ENCODE measurements at regions not wholly inside any gene's neighbourhood (a gene's known extent, or its start where the extent isn't known, plus 50 kb on each side); places are given as distances from the start of the nearest gene placed in this dataset.
"Not testable (repeated sequence)": the region's sequence is repeated elsewhere in the genome, so short reads cannot be mapped to it uniquely, and the experiment has no call there.

GRCh38 chr7:37577412-37577811 is 106.2 kb upstream of the GPR141 start:
- Histone ChIP-seq H3K36me3 (no peaks in the 10 kb centered on the region), H3K27ac (no peak overlapping the region), H3K4me3 (no peak overlapping the region), H3K4me1 (no peaks in the 10 kb centered on the region), H3K9me3 (no peaks in the 10 kb centered on the region), H3K27me3 (no peaks in the 10 kb centered on the region)
- TF ChIP-seq, protein P1, sequence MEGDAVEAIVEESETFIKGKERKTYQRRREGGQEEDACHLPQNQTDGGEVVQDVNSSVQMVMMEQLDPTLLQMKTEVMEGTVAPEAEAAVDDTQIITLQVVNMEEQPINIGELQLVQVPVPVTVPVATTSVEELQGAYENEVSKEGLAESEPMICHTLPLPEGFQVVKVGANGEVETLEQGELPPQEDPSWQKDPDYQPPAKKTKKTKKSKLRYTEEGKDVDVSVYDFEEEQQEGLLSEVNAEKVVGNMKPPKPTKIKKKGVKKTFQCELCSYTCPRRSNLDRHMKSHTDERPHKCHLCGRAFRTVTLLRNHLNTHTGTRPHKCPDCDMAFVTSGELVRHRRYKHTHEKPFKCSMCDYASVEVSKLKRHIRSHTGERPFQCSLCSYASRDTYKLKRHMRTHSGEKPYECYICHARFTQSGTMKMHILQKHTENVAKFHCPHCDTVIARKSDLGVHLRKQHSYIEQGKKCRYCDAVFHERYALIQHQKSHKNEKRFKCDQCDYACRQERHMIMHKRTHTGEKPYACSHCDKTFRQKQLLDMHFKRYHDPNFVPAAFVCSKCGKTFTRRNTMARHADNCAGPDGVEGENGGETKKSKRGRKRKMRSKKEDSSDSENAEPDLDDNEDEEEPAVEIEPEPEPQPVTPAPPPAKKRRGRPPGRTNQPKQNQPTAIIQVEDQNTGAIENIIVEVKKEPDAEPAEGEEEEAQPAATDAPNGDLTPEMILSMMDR (IDR thresholded peaks at IDR 0.05): no peak
- TF ChIP-seq POLR2A (IDR thresholded peaks at IDR 0.05): no peak
- intact Hi-C loops (cut with DNase I; ENCODE audit: low total_unique reads): no loop called here
- DNase-seq: no peak

- H3K4me1 ChIP-seq: no peaks in the 10 kb centered on the region
- H3K36me3 ChIP-seq: no peaks in the 10 kb centered on the region
- no peak overlapping the region for H3K27ac ChIP-seq
- intact Hi-C loops (cut with DNase I; ENCODE audit: low total_unique reads): no loop called here
- H3K27me3 ChIP-seq: no peaks in the 10 kb centered on the region
- H3K9me3 ChIP-seq: no peaks in the 10 kb centered on the region
- DNase-seq: no peak
- TF ChIP-seq POLR2A (IDR thresholded peaks at IDR 0.05): no peak
- TF ChIP-seq, protein P1 (IDR thresholded peaks at IDR 0.05): no peak
- H3K4me3 ChIP-seq: no peak overlapping the region
Observed at GRCh38 chr7:37577901-37578300, 105.7 kb upstream of the GPR141 start.

- intact Hi-C loops (cut with DNase I; ENCODE audit: low total_unique reads): no loop called here
Observed at GRCh38 chr7:37578350-37578749, 105.2 kb upstream of the GPR141 start.

DNA sequence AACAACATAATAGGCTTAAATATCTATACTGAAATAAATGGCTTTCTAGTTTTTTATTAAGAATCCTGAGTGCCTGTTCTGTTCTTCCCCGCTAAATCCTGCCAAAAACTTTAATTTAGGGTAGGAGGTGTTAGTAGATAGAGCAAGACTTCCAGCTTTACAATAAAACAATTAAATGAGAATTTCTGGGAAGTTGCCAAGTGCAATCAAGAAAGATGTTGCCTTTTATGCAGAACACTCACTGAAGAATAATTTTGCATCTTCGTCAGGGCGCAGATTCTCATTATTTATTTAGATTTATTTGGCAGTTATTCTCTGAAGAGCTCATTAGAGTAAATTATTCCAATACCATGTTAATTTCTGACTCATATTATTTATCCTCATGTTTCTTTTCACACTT is 103.2 kb upstream of the GPR141 start:
- Histone ChIP-seq H3K4me1 (no peaks in the 10 kb centered on the region), H3K4me3 (no peak overlapping the region), H3K9me3 (no peaks in the 10 kb centered on the region), H3K27me3 (no peaks in the 10 kb centered on the region), H3K36me3 (no peaks in the 10 kb centered on the region), H3K27ac (no peak overlapping the region)
- TF ChIP-seq, protein P1 (IDR thresholded peaks at IDR 0.05): no peak
- TF ChIP-seq POLR2A (IDR thresholded peaks at IDR 0.05): no peak
- no peak for DNase-seq
- intact Hi-C loops (cut with DNase I; ENCODE audit: low total_unique reads): no loop called here

More at GRCh38 chr7:37578350-37578749, 105.2 kb upstream of the GPR141 start:
- no peak overlapping the region for H3K4me3 ChIP-seq
- no peaks in the 10 kb centered on the region for H3K36me3 ChIP-seq
- no peak for TF ChIP-seq POLR2A (IDR thresholded peaks at IDR 0.05)
- TF ChIP-seq, protein P1 (IDR thresholded peaks at IDR 0.05): no peak
- H3K4me1 ChIP-seq: no peaks in the 10 kb centered on the region
- no peak for DNase-seq
- no peak overlapping the region for H3K27ac ChIP-seq
- H3K27me3 ChIP-seq: no peaks in the 10 kb centered on the region
- no peaks in the 10 kb centered on the region for H3K9me3 ChIP-seq

GRCh38 chr7:37584651-37585463 is 98.7 kb upstream of the GPR141 start:
- H3K36me3 ChIP-seq; H3K4me1 ChIP-seq; H3K4me3 ChIP-seq; H3K27me3 ChIP-seq; intact Hi-C loops (cut with DNase I; ENCODE audit: low total_unique reads); H3K27ac ChIP-seq; DNase-seq; H3K9me3 ChIP-seq: not testable (repeated sequence)

Measured in uterus (tissue), 3 donors.